H1 (cell line): ENCODE measurements at regions not wholly inside any gene's neighbourhood (a gene's known extent, or its start where the extent isn't known, plus 50 kb on each side); places are given as distances from the start of the nearest gene placed in this dataset.

ENCODE experiments used
- CTCF ChIA-PET: fragments of 300-600 bp; sonication (Branson Sonifier 250); formaldehyde crosslinking; loops from one replicate; lab custom pipeline; 2021; ENCODE audit not compliant: partially characterized antibody; lab: Charles Lee
- POLR2A ChIA-PET: fragments of 300-600 bp; sonication (Branson Sonifier 250); formaldehyde crosslinking; loops from one replicate; lab custom pipeline; 2021; ENCODE audit warnings: inconsistent platforms; ENCODE audit not compliant: partially characterized antibody; lab: Charles Lee
- DNase-seq, 2 experiments: peaks; one replicate each; pipeline versions ENCODE4 v3.0.0 to v3.0.0-alpha.2; 2010 to 2022; ENCODE audit warnings: low spot score in 2 of 2, low read depth in 1 of 2, mixed read lengths in 1 of 2
- FAIRE-seq: peaks from 2 replicates; lab custom pipeline; 2011; peaks lifted over from hg19 to GRCh38; lab: Jason Lieb, UNC
- H2AFZ ChIP-seq: 2 replicates; pipeline ENCODE4 v1.8.1; 2012; ENCODE audit warnings: low read length, inconsistent platforms
- H2AK5ac ChIP-seq: 2 replicates; pipeline ENCODE4 v1.6.1; 2013; ENCODE audit warnings: low read depth, low read length
- H2BK120ac ChIP-seq: replicated peaks from 2 replicates; pipeline ENCODE3; 2013; ENCODE audit warnings: low read depth, low read length, inconsistent platforms
- H2BK12ac ChIP-seq: 2 replicates; pipeline ENCODE4 v1.6.1; 2013; ENCODE audit warnings: low read depth, low read length
- H2BK15ac ChIP-seq: 2 replicates; pipeline ENCODE4 v1.6.1; 2013; ENCODE audit warnings: low read length
- H2BK20ac ChIP-seq: 2 replicates; pipeline ENCODE4 v1.6.1; 2013; ENCODE audit warnings: low read length
- H2BK5ac ChIP-seq: 2 replicates; pipeline ENCODE4 v1.6.1; 2013; ENCODE audit warnings: low read depth, low read length
- H3K14ac ChIP-seq: 2 replicates; pipeline ENCODE4 v1.6.1; 2013; ENCODE audit warnings: inconsistent platforms; ENCODE audit not compliant: insufficient read length
- H3K18ac ChIP-seq: 2 replicates; pipeline ENCODE4 v1.6.1; 2013; ENCODE audit warnings: low read length; ENCODE audit errors: extremely low read depth
- H3K23ac ChIP-seq: 2 replicates; pipeline ENCODE4 v1.6.1; 2013; ENCODE audit warnings: inconsistent platforms; ENCODE audit not compliant: insufficient read length
- H3K23me2 ChIP-seq: 2 replicates; pipeline ENCODE4 v1.6.1; 2013; ENCODE audit warnings: low read depth, low read length
- H3K27ac ChIP-seq: 2 replicates; pipeline ENCODE4 v1.6.1; 2011; ENCODE audit warnings: low read depth, low read length, inconsistent platforms
- H3K27me3 ChIP-seq, 4 experiments: replicated peaks in 1 of 4; 1 replicate in 1 of 4; 2 replicates in 3 of 4; pipeline versions ENCODE4 v1.6.1 to v1.8.1; 2011 to 2013; ENCODE audit warnings: low read length in 3 of 4, mild to moderate bottlenecking in 3 of 4, inconsistent platforms in 2 of 4, mixed read lengths in 2 of 4, moderate library complexity in 1 of 4; ENCODE audit not compliant: control insufficient read depth in 3 of 4, insufficient read depth in 3 of 4; ENCODE audit errors: extremely low read depth in 1 of 4
- H3K36me3 ChIP-seq, 4 experiments: 2 replicates each; pipeline versions ENCODE4 v1.6.1 to v1.8.1; 2011 to 2013; ENCODE audit warnings: mild to moderate bottlenecking in 4 of 4, low read length in 3 of 4, moderate library complexity in 2 of 4, control low read depth in 1 of 4, inconsistent platforms in 1 of 4; ENCODE audit not compliant: insufficient read depth in 4 of 4, control insufficient read depth in 2 of 4
- H3K4ac ChIP-seq: replicated peaks from 2 replicates; pipeline ENCODE3; 2013; ENCODE audit warnings: low read length, low read depth, mixed read lengths, inconsistent platforms; ENCODE audit not compliant: insufficient read length
- H3K4me1 ChIP-seq, 4 experiments: replicated peaks in 1 of 4; 1 replicate in 1 of 4; 2 replicates in 3 of 4; pipeline versions ENCODE4 v1.6.1 to v1.8.1; 2011 to 2013; ENCODE audit warnings: low read length in 3 of 4, inconsistent platforms in 2 of 4, mixed read lengths in 1 of 4; ENCODE audit not compliant: insufficient read depth in 4 of 4, control insufficient read depth in 3 of 4
- H3K4me2 ChIP-seq, 2 experiments: 2 replicates each; pipeline versions ENCODE4 v1.6.1 to v1.8.1; 2011 to 2013; ENCODE audit warnings: low read depth in 2 of 2, low read length in 2 of 2, control low read depth in 1 of 2, inconsistent platforms in 1 of 2, mild to moderate bottlenecking in 1 of 2; ENCODE audit not compliant: insufficient read depth in 1 of 2
- H3K4me3 ChIP-seq, 4 experiments: fragments of 200-600, 300-600 bp in 1 of 4; sonication (generic), shearing (Covaris generic), sonication (Bioruptor Twin) in 1 of 4; 2 replicates each; pipeline versions ENCODE4 v1.5.1 to v1.8.1; 2011 to 2016; ENCODE audit warnings: low read length in 4 of 4, low read depth in 3 of 4, control low read depth in 2 of 4, inconsistent platforms in 2 of 4, mild to moderate bottlenecking in 2 of 4, mixed read lengths in 1 of 4, moderate library complexity in 1 of 4; ENCODE audit not compliant: insufficient read depth in 2 of 4; ENCODE audit errors: extremely low read depth in 1 of 4
- H3K56ac ChIP-seq: replicated peaks from 2 replicates; pipeline ENCODE3; 2013; ENCODE audit warnings: low read depth, mild to moderate bottlenecking, mixed read lengths, low read length, inconsistent platforms; ENCODE audit not compliant: insufficient read length
- H3K79me1 ChIP-seq: 2 replicates; pipeline ENCODE4 v1.6.1; 2013; ENCODE audit warnings: low read depth, low read length, control low read depth
- H3K79me2 ChIP-seq, 2 experiments: 2 replicates each; pipeline versions ENCODE4 v1.6.1 to v1.8.1; 2012 to 2013; ENCODE audit warnings: low read length in 2 of 2, mild to moderate bottlenecking in 2 of 2, inconsistent platforms in 1 of 2; ENCODE audit not compliant: insufficient read depth in 2 of 2, control insufficient read depth in 1 of 2
- H3K9ac ChIP-seq, 4 experiments: replicated peaks in 1 of 4; 1 replicate in 1 of 4; 2 replicates in 3 of 4; pipeline versions ENCODE4 v1.6.1 to v1.8.1; 2011 to 2013; ENCODE audit warnings: low read depth in 3 of 4, low read length in 3 of 4, control low read depth in 2 of 4, mild to moderate bottlenecking in 2 of 4, moderate library complexity in 2 of 4, inconsistent platforms in 1 of 4; ENCODE audit errors: extremely low read depth in 1 of 4
- H3K9me3 ChIP-seq, 2 experiments: 2 replicates each; pipeline versions ENCODE4 v1.6.1 to v1.8.1; 2012 to 2013; ENCODE audit warnings: mild to moderate bottlenecking in 2 of 2, moderate library complexity in 2 of 2, control low read depth in 1 of 2, inconsistent platforms in 1 of 2, low read depth in 1 of 2, low read length in 1 of 2, mixed read lengths in 1 of 2; ENCODE audit not compliant: insufficient read depth in 2 of 2
- H4K20me1 ChIP-seq, 2 experiments: replicated peaks in 1 of 2; 2 replicates each; pipeline versions ENCODE3 to v1.8.1; 2011 to 2013; ENCODE audit warnings: inconsistent platforms in 2 of 2, low read length in 2 of 2, mild to moderate bottlenecking in 1 of 2; ENCODE audit not compliant: insufficient read depth in 2 of 2, control insufficient read depth in 1 of 2
- H4K5ac ChIP-seq: 2 replicates; pipeline ENCODE4 v1.6.1; 2013; ENCODE audit warnings: low read length, low read depth, mixed read lengths, inconsistent platforms; ENCODE audit not compliant: insufficient read length
- H4K8ac ChIP-seq: 2 replicates; pipeline ENCODE4 v1.8.0; 2013; ENCODE audit warnings: mild to moderate bottlenecking, moderate library complexity, low read length, inconsistent platforms; ENCODE audit not compliant: insufficient read depth; ENCODE audit errors: extremely low read depth
- H4K91ac ChIP-seq: replicated peaks from 2 replicates; pipeline ENCODE3; 2013; ENCODE audit warnings: low read length, mixed read lengths, inconsistent platforms; ENCODE audit not compliant: insufficient read length
- JUND ChIP-seq: IDR thresholded peaks from 2 replicates; pipeline ENCODE4 v1.6.1; 2011; ENCODE audit warnings: mild to moderate bottlenecking, improper control_type of control experiment, low read length
- KDM5A ChIP-seq: fragments of 200-600 bp; IDR thresholded peaks from 2 replicates; pipeline ENCODE4 v1.7.1; 2012; ENCODE audit warnings: mild to moderate bottlenecking, low read length, inconsistent platforms, mixed read lengths
- MAFK ChIP-seq: IDR thresholded peaks from 2 replicates; pipeline ENCODE4 v1.6.1; 2012; ENCODE audit warnings: low read depth, mild to moderate bottlenecking, improper control_type of control experiment, low read length
- NANOG ChIP-seq: IDR thresholded peaks from 2 replicates; pipeline ENCODE4 v1.6.1; 2011; ENCODE audit warnings: low read length, low read depth, mild to moderate bottlenecking, inconsistent platforms; ENCODE audit not compliant: insufficient read depth, poor library complexity, severe bottlenecking
- PHF8 ChIP-seq: fragments of 200-600 bp; sonication (generic); conservative IDR thresholded peaks from 2 replicates; pipeline ENCODE4 v1.7.1; 2012; ENCODE audit warnings: low read depth, mild to moderate bottlenecking, inconsistent platforms, low read length, moderate library complexity
- POLR2A ChIP-seq, 2 experiments: IDR thresholded peaks; 1 replicate in 1 of 2; 2 replicates in 1 of 2; pipeline ENCODE4 v1.6.1; 2011; ENCODE audit warnings: low read depth in 2 of 2, low read length in 2 of 2, mild to moderate bottlenecking in 2 of 2; ENCODE audit errors: control extremely low read depth in 1 of 2
- RAD21 ChIP-seq, 2 experiments: IDR thresholded peaks in 1 of 2; conservative IDR thresholded peaks in 1 of 2; 2 replicates each; pipeline ENCODE4 v1.6.1; 2011; ENCODE audit warnings: low read depth in 2 of 2, low read length in 2 of 2, improper control_type of control experiment in 1 of 2, inconsistent platforms in 1 of 2, mild to moderate bottlenecking in 1 of 2, moderate library complexity in 1 of 2
- RBBP5 ChIP-seq: IDR thresholded peaks from 2 replicates; pipeline ENCODE4 v1.7.1; 2012; ENCODE audit warnings: low read depth, mild to moderate bottlenecking, inconsistent platforms, low read length, moderate library complexity, borderline replicate concordance
- RXRA ChIP-seq: IDR thresholded peaks from 2 replicates; pipeline ENCODE4 v1.6.1; 2011; ENCODE audit warnings: low read depth, mild to moderate bottlenecking, low read length, moderate library complexity; ENCODE audit not compliant: insufficient read depth
- TBP ChIP-seq: IDR thresholded peaks from 2 replicates; pipeline ENCODE4 v1.6.1; 2011; ENCODE audit warnings: low read depth, low read length, improper control_type of control experiment
- ZNF274 ChIP-seq: IDR thresholded peaks from 2 replicates; pipeline ENCODE4 v1.7.0; 2012; ENCODE audit warnings: low read length, borderline replicate concordance; ENCODE audit errors: extremely low read depth
- TF ChIP-seq, protein P1 (sequence below): IDR thresholded peaks from 2 replicates; pipeline ENCODE4 v1.6.1; 2012; ENCODE audit warnings: inconsistent platforms
- TF ChIP-seq, protein P2 (sequence below), 3 experiments: IDR thresholded peaks; 1 replicate in 2 of 3; 2 replicates in 1 of 3; pipeline versions ENCODE4 v1.5.1 to v1.6.1; 2011; ENCODE audit warnings: low read length in 3 of 3, mild to moderate bottlenecking in 3 of 3, inconsistent platforms in 2 of 3, low read depth in 1 of 3, moderate library complexity in 1 of 3; ENCODE audit not compliant: insufficient read depth in 1 of 3; ENCODE audit errors: control extremely low read depth in 1 of 3

DNA sequence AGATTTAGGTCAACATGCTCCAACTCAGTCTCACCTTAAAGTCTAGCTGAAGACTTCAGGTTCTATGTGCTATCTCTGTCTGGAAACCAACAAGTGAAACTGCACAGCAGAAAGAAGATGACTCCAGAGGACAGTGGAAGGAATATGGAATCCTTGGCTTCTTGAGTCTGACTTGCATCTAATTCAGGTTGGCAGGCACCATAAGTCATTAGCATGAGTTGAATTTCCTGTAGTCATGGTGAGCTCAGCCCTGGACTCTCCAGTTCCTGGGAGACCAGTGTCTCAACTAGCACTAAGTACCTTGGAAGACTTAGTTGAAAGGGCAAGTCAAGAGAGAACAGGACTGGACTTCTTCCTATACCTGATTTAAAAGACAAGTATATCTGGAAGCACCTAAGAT, 129.7 kb downstream of the DTWD1 start:
- H2BK120ac ChIP-seq, result no peak overlapping the region
- no peaks in the 10 kb centered on the region for H3K36me3 ChIP-seq
- H3K27ac ChIP-seq, result no peak overlapping the region
- no peak overlapping the region for H2BK15ac ChIP-seq
- no peak overlapping the region for H3K4ac ChIP-seq
- no peaks in the 10 kb centered on the region for H4K20me1 ChIP-seq
- H3K4me1 ChIP-seq, result no peaks in the 10 kb centered on the region
- POLR2A ChIA-PET, result no interaction called here
- no peak overlapping the region for H3K56ac ChIP-seq
- FAIRE-seq, result no peak
- H2BK12ac ChIP-seq, result no peak overlapping the region
- no peak overlapping the region for H2BK5ac ChIP-seq
- no peak overlapping the region for H3K9ac ChIP-seq
- no peak overlapping the region for H4K5ac ChIP-seq
- H3K27me3 ChIP-seq, result no peaks in the 10 kb centered on the region
- no peak overlapping the region for H3K18ac ChIP-seq
- DNase-seq, result no peak
- H2AK5ac ChIP-seq, result no peak overlapping the region
- no peaks in the 10 kb centered on the region; the same call in 1 of the 2 replicates for H3K23me2 ChIP-seq
- H2BK20ac ChIP-seq, result no peak overlapping the region
- H3K9me3 ChIP-seq, result no peaks in the 10 kb centered on the region
- CTCF ChIA-PET, result no interaction called here
- no peak overlapping the region for H3K14ac ChIP-seq
- H3K4me2 ChIP-seq, result no peak overlapping the region
- no peak overlapping the region for H3K23ac ChIP-seq
- H3K4me3 ChIP-seq, result no peak overlapping the region
- no peaks in the 10 kb centered on the region for H3K79me1 ChIP-seq
- H3K79me2 ChIP-seq, result no peaks in the 10 kb centered on the region
- no peak overlapping the region for H2AFZ ChIP-seq
- no peak overlapping the region for H4K8ac ChIP-seq
- H4K91ac ChIP-seq, result no peak overlapping the region
- TF ChIP-seq RAD21 (IDR thresholded peaks at IDR 0.05 in 1 of 2, conservative IDR thresholded peaks at IDR 0.05 in 1 of 2; ENCODE audit: low read depth in 2 of 2, low read length in 2 of 2), result no peak
- no peak for TF ChIP-seq RXRA
- TF ChIP-seq PHF8, result no peak
- TF ChIP-seq NANOG, result no peak
- TF ChIP-seq ZNF274, result no peak
- TF ChIP-seq KDM5A, result no peak
- TF ChIP-seq, protein P1, sequence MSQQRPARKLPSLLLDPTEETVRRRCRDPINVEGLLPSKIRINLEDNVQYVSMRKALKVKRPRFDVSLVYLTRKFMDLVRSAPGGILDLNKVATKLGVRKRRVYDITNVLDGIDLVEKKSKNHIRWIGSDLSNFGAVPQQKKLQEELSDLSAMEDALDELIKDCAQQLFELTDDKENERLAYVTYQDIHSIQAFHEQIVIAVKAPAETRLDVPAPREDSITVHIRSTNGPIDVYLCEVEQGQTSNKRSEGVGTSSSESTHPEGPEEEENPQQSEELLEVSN, result no peak
- TF ChIP-seq TBP, result no peak
- no peak for TF ChIP-seq JUND
- TF ChIP-seq POLR2A (IDR thresholded peaks at IDR 0.05; ENCODE audit: control extremely low read depth in 1 of 2, low read depth in 2 of 2, low read length in 2 of 2), result no peak
- TF ChIP-seq, protein P2, sequence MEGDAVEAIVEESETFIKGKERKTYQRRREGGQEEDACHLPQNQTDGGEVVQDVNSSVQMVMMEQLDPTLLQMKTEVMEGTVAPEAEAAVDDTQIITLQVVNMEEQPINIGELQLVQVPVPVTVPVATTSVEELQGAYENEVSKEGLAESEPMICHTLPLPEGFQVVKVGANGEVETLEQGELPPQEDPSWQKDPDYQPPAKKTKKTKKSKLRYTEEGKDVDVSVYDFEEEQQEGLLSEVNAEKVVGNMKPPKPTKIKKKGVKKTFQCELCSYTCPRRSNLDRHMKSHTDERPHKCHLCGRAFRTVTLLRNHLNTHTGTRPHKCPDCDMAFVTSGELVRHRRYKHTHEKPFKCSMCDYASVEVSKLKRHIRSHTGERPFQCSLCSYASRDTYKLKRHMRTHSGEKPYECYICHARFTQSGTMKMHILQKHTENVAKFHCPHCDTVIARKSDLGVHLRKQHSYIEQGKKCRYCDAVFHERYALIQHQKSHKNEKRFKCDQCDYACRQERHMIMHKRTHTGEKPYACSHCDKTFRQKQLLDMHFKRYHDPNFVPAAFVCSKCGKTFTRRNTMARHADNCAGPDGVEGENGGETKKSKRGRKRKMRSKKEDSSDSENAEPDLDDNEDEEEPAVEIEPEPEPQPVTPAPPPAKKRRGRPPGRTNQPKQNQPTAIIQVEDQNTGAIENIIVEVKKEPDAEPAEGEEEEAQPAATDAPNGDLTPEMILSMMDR (IDR thresholded peaks at IDR 0.05; ENCODE audit: control extremely low read depth in 1 of 3, insufficient read depth in 1 of 3, low read depth in 1 of 3, low read length in 3 of 3), result no peak
- TF ChIP-seq MAFK, result no peak
- no peak for TF ChIP-seq RBBP5
